HT-29 (cell line): ENCODE measurements at regions not wholly inside any gene's neighbourhood (a gene's known extent, or its start where the extent isn't known, plus 50 kb on each side); places are given as distances from the start of the nearest gene placed in this dataset.

Experiments
- DNase-seq: peaks from one replicate; pipeline ENCODE4 v3.0.0-alpha.2; 2015; ENCODE audit warnings: low spot score

- DNase-seq = no peak
These were observed 300.4 kb upstream of the MARCKS start for GRCh38 chr6:113556775-113557174.

DNA sequence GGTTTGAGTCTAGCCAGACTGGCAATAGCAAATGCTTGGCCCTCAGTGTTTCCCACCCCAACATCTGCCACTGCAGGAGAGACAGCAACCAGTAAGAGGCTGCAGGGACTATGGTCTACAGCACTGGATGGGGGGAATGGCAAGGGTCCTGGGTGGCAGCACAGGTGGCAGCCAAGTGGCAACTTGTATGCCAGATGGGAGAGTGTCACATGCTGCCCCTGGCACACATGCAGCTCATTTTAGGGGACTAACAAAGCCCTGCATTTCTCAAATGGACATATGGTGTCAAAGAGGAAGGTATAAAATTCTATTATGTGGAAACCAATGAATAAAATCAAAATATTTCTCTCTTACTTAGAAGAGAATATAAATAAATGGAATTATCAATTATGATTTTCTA, 298.7 kb upstream of the MARCKS start:
- no peak for DNase-seq

GRCh38 chr6:113558966-113559365, 298.2 kb upstream of the MARCKS start:
- no peak for DNase-seq

GRCh38 chr6:113560376-113560775, 296.8 kb upstream of the MARCKS start:
- DNase-seq = no peak

DNA sequence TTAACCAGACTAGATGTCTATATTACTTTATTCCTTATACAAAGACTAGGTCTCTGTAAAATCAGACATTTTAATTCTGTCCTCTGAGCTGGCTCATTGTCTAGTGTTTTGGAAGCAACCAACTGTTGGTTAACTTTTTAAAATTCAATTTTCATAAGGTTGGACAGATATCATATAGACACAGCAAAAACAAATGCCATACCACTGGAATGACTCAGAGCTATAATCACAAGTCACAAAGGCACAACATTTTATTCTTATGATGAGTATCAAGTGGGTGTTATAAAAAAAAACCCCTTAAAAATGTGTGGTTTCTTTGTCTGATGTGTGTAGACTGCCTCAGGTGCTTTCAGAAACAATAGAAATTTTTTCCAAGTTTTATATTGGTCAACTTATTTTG, 296.2 kb upstream of the MARCKS start:
- no peak for DNase-seq

DNA sequence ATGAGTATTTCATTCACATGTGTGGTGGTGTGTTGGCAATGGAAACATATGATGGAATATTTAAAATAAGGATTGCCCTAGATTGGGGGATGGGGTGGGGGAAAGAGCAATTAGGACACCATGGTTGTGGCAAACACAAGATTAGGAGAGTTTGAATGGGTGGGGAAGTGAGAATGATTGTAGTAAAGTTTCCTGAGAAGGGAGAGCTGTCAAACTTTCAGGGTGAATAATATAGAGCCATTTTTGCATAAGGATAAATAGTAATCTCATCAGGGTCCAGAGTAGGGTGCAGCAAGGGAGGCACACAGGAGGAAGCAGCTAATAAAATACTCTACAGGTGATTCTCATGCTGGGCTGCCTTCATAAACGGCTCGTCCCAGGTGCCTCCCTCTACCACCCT, 294.9 kb upstream of the MARCKS start:
- no peak for DNase-seq

DNA sequence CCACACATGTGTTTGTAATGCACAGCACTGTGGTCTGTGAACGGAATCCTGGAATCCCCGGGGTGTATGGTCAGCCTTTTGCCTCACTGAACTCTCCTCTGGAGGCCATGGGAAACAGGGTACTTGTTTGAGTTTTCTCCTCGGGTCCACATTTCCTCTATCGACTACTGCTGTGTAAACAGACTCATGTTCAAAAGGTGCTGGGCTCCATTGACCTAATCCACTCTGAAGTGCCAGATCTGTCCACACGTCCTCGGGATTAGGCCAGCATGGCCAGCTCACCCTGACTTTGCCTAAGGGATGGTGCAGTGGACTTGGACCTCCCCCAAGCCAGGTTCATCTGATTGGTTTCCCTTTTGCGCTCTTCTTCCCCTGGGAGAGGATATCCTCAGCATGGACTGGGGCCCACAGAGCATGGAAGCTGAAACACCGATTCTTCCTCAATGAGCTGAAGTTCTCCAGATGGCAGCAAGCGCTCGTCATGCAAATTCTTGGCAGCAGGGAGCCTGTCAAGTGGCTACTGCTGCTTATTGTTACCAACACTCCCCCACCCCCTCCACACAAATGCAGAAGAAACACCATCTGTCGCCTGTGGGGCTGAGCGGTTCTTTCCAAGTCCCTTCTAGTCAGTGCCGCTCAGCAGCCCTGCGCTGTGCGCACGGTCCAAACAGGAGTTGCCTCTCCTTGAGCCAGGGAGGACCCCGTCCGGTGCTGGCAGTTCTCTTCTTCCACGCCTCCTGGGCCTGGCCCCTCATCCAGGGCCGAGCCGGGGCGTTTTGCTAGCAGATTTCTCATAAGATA, 292.6 kb upstream of the MARCKS start:
- no peak for DNase-seq

GRCh38 chr6:113565306-113565705, 291.8 kb upstream of the MARCKS start:
- DNase-seq = no peak

GRCh38 chr6:113570161-113570560, 287.0 kb upstream of the MARCKS start:
- no peak for DNase-seq

DNA sequence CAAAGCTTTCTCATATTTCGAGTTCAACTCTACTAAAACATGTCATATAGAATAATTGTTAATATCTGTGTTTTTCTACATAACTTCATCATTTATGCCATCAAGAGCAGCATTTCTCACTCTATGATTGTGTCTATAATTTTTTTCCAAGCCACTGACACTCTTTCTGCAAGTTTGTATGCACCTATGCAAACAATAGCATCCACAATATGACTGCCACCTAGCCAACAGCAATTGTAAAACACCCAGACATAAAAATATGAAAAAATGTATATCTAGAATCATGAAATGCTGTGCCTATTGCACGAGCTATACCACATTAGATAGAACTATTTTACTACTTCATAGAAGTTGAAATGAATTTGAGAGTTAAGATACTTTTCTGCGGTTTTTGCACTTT, 286.5 kb upstream of the MARCKS start:
- DNase-seq = no peak

DNA sequence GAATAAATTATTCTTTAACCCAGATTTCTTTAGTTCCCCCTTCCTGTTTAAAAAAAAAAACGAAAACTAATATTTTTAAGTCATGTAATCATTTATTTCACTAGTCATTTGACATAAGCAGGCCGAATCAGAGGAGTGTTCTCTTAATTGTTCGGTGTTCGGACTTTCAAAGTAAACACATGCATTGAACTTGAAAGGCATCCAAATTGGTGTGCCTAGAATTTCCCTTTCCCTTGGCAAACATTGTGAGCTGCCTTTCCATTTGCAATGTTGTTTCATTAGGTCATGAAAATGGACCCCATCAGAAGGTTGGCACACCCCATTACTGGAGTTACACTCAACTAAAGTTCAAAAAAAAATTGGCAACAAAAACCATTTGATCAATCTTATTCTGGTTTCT, 283.0 kb upstream of the MARCKS start:
- no peak for DNase-seq

GRCh38 chr6:113576310-113576709, 280.8 kb upstream of the MARCKS start:
- no peak for DNase-seq

DNA sequence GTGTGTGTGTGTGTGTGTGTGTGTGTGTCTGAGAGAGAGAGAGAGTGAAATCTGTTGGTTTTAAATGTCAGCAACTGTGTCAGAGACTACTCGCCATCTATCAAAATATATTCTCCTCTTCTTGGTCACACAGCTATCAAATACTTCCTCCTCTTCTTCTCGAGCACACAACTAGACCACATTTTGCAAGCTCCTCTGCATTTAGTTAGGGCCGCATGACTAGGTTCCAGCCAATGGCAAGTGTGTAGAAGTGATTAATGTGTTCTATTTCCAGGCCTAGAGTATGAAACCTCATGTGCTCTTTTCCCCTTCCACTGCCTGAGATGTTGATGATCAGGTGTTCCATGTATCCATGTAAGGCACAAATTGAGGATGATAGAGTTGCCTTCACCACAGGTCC, 278.5 kb upstream of the MARCKS start:
- no peak for DNase-seq

DNA sequence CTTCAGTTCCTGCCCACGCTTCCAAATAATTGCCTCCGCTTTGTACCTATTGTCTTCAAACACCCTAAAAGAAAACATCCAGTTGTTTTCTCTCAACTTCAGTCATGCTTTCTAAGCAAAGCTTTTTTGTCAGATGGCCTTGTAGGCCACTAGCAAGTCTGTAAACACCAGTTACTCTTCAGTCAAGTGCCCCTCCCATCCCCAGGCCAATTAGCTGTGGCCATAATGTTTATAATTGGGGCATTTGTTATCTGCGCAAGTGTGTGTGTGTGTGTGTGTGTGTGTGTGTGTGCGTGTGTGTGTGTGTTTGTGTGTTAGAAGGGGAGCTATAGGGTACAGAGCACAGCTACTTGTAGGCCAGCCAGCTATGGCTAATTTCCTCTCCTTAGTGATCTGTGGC, 272.4 kb upstream of the MARCKS start:
- DNase-seq = no peak

DNA sequence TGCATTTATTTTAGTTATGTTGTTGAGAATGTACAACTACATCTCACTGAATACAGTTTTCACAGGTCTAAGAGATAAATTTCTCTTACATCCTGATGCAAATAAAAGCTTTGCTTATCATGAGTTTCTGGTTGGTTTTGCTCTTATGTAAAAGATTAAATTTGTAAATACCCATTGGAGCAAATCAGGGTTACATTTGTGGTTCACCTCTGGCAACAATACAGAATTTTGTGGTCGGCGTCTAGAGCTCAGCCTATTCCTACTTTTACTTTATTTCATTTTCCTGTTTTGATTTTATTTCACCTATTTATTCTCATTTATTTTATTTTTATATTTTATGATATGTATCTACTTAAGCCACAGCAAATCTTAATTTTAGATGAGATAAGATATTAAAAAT, 271.9 kb upstream of the MARCKS start:
- no peak for DNase-seq

- no peak for DNase-seq
These were observed 270.6 kb upstream of the MARCKS start for GRCh38 chr6:113586413-113587077.

GRCh38 chr6:113587078-113587699, 270.0 kb upstream of the MARCKS start:
- no peak for DNase-seq

DNA sequence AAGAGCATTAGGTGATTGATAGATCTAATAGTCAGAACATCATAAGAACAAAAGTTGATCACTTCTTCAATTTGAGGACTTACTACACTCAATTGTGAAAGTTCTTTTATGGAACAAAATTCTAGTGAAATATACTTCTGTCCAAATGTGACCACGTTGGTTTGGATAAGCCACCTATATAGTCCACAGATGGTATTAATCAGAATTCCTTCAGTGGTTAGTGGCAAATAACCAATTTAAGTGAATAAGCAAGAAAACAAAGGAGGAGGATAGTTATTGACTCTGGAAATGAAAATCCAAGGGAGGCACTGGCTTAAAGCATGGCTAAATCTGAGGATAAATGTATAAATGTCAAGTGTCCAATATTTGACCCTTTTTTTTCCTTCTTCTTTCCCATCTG, 268.5 kb upstream of the MARCKS start:
- DNase-seq = no peak

DNA sequence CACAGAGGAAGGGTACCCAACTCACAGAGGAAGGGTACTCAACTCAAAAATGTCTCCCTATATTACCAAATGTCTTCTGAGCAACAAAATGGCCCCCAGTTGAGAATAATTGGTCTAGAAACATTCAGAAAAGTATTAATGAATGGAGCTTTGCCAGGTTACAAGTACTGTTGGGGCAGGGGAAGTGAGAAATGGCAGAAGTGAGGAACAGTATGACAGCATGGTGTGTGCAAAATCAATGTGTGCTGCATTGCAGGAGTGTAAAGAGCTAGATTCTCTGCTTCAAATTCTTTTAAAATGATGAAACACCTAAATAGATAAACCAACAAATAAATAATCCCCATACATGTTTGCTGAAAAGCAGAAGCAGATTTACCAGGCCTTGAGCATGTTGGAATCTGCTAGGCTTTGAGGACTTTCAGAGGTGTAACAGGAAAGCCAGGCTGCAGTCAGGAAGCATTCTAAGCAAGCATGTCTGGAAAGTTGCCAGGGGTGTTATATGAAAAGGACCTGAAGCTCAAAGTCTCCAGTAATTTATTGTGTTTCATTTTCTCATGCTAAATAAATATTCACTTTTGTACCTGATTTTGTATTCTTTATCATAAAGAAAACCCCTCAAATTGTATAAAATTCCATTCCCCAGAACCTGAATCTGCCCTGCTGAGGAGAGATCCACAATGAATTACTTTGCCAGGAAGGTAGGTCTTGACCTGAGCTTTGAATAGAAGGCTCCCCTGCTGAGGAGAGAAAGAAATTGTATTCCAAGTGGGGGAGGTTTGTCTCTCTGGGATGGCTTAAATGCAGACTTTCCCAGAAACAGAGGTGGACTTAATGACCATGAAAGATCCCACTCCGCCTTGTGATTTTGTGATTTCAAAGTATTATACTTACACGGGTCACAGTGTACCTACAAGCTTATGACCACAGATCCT, 265.0 kb upstream of the MARCKS start:
- DNase-seq = peak; percentile 73

- peak; percentile 11 for DNase-seq
These were observed 262.4 kb upstream of the MARCKS start for GRCh38 chr6:113594726-113595125.

DNA sequence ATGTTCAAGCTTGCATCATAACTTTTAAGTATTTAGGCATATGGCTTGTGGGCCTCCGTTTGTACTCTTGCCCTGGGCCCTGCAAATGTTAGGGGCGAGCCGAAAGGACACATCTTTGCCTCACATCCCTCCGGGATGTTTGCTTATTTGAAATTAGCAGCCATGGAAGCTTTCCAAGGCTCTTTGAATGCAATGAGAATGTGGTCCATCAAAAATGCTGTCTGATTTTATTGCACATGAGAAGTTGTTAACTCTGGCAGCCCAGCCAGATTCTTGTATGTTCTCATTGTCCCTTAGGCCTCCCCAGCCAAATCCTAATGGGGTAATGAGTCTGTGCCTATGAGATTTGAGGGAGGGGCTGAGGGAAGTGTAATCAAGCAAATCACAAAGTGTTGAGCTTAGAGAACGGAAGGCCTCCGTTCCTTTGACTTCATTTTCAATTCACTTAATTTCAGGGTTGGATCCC, 261.2 kb upstream of the MARCKS start:
- DNase-seq = no peak
